Lung (tissue), 11 donors: ENCODE measurements at regions not wholly inside any gene's neighbourhood (a gene's known extent, or its start where the extent isn't known, plus 50 kb on each side); places are given as distances from the start of the nearest gene placed in this dataset.

Experiments used
- ATAC-seq: fragments of 200-7000 bp; cut with Tn5 transposase; one replicate; pipeline ENCODE4 v1.9.1; 2020; ENCODE audit warnings: moderate number of reproducible peaks; ENCODE audit not compliant: insufficient read depth, low FRiP score
- DNase-seq, 3 donors: peaks; one replicate each; pipeline ENCODE4 v3.0.0-alpha.2; 2013 to 2017
- H3K27ac ChIP-seq, 2 donors: one replicate each; pipeline ENCODE4 v1.5.1; 2013; ENCODE audit warnings: mild to moderate bottlenecking in 2 of 2, moderate library complexity in 2 of 2, control low read depth in 1 of 2, inconsistent platforms in 1 of 2, low read depth in 1 of 2, low read length in 1 of 2
- H3K27me3 ChIP-seq, 3 donors: one replicate each; pipeline ENCODE4 v1.5.1; 2013; ENCODE audit warnings: low read length in 2 of 3; ENCODE audit not compliant: control insufficient read depth in 3 of 3, insufficient read depth in 3 of 3
- H3K36me3 ChIP-seq, 4 donors: one replicate each; pipeline ENCODE4 v1.5.1; 2013; ENCODE audit warnings: low read length in 4 of 4, mild to moderate bottlenecking in 1 of 4, moderate library complexity in 1 of 4; ENCODE audit not compliant: control insufficient read depth in 4 of 4, insufficient read depth in 4 of 4
- H3K4me1 ChIP-seq, 5 donors: one replicate each; pipeline ENCODE4 v1.5.1; 2013; ENCODE audit warnings: low read length in 5 of 5, mild to moderate bottlenecking in 2 of 5, moderate library complexity in 1 of 5; ENCODE audit not compliant: control insufficient read depth in 5 of 5, insufficient read depth in 5 of 5
- H3K4me3 ChIP-seq: one replicate; pipeline ENCODE4 v1.5.1; 2013; ENCODE audit warnings: mild to moderate bottlenecking, control low read depth, moderate library complexity
- H3K9ac ChIP-seq, 2 donors: one replicate each; pipeline ENCODE4 v1.5.1; 2013; ENCODE audit warnings: low read length in 2 of 2, control low read depth in 1 of 2; ENCODE audit not compliant: insufficient read depth in 1 of 2
- H3K9me3 ChIP-seq, 4 donors: one replicate each; pipeline ENCODE4 v1.5.1; 2013; ENCODE audit warnings: low read length in 3 of 4, mild to moderate bottlenecking in 1 of 4, moderate library complexity in 1 of 4; ENCODE audit not compliant: control insufficient read depth in 4 of 4, insufficient read depth in 3 of 4
- WGBS, 2 donors: extraction: QIAGEN DNeasy Blood & Tissue Kit; methylation state at CpG; one replicate each; pipeline ENCODE4 v1.1.7; 2013; 5-methylcytosine and 5-hydroxymethylcytosine counted together
- TF ChIP-seq, protein P1 (sequence below): IDR thresholded peaks from 2 replicates; pipeline ENCODE4 v1.5.1; 2012; ENCODE audit warnings: mild to moderate bottlenecking; ENCODE audit errors: control extremely low read depth, extremely low read depth
- donor health status: control.
- donor health status: control.
- donor health status: Bipolar disorder and iron deficiency.
- donor health status: healthy.
- donor health status: DM: yes; HTN: yes; CAD: no.

DNA sequence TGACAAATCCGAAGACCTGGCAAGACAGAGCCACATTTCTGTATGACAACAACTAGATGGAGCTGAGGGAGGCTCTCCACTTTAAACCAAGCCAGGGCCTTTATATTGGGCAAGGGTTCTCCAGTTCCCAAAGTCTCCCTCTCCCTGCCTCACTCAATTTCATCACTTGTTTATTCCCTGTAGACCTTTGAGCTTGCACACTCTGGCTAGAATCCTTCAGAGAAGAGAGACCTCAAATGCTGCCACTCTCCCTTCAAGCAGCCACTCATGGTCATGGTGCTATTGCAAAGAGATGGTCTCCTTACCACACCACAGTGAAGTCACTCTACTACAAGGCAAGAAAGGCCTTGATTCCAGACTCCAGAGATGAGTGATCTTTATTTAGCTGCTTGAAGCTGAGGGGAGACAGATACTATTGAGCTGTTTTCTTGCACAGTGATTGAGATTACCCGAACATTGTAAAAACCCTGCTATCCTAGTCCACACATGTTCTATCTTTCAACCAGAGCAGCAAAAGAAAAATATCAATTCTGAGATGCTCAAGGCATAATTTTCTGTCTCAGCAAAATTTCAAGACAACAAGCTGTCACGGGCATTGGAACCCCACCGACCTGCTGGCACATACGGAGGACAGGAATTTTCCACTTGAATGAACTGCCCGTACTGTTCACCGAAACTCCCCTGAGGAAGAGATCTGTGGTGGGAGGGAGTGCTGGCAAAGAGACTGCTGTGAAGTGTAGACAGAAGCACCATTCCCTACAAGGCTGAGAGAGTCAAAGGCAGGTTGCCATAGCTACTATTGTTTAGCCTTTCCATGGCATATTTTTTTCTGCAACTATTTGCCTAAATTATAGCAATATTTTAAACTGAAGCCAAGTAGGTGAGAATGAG is 81.1 kb downstream of the CDO1 start:
- H3K4me3 ChIP-seq: no peak overlapping the region
- H3K36me3 ChIP-seq: no peaks in the 10 kb centered on the region
- H3K9me3 ChIP-seq: peaks cover 0 to 2% (median 0%) of the 10 kb centered on the region in 4 donors
- DNase-seq (peak in 2 of 3 donors; percentile 17 to 27), ATAC-seq (no peak)
- H3K4me1 ChIP-seq: peaks cover 0 to 6% (median 0%) of the 10 kb centered on the region in 5 donors
- TF ChIP-seq, protein P1, sequence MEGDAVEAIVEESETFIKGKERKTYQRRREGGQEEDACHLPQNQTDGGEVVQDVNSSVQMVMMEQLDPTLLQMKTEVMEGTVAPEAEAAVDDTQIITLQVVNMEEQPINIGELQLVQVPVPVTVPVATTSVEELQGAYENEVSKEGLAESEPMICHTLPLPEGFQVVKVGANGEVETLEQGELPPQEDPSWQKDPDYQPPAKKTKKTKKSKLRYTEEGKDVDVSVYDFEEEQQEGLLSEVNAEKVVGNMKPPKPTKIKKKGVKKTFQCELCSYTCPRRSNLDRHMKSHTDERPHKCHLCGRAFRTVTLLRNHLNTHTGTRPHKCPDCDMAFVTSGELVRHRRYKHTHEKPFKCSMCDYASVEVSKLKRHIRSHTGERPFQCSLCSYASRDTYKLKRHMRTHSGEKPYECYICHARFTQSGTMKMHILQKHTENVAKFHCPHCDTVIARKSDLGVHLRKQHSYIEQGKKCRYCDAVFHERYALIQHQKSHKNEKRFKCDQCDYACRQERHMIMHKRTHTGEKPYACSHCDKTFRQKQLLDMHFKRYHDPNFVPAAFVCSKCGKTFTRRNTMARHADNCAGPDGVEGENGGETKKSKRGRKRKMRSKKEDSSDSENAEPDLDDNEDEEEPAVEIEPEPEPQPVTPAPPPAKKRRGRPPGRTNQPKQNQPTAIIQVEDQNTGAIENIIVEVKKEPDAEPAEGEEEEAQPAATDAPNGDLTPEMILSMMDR: no peak
- no peak overlapping the region for H3K27ac ChIP-seq
- no peak overlapping the region for H3K9ac ChIP-seq
- WGBS, 2 donors: 52 to 71% methylated on average over 7 of the region's 7 CpGs
- no peaks in the 10 kb centered on the region for H3K27me3 ChIP-seq

DNA sequence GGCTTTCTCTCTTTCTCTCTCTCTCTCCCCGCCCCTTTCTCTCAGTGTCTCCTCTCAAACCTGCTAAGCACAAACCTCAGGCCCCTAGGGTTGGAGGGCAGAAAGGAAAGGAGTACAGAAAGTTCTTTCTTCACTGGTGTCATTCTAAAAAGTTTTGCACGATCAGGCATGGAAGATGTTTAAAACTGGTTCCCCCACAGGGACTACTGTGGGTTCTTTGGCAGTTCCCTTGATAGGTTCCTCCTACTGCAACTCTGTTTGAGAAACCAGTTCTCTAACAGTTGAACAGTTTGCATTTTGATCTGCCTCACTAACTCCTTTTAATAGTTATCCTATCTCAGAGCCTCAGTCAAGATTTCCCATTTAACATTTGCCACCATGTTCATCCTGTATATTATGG is 82.9 kb downstream of the CDO1 start:
- Histone ChIP-seq H3K9ac (no peak overlapping the region), H3K4me3 (no peak overlapping the region), H3K27ac (no peak overlapping the region), H3K36me3 (no peaks in the 10 kb centered on the region), H3K4me1 (peaks cover 0 to 6% (median 0%) of the 10 kb centered on the region in 5 donors), H3K27me3 (no peaks in the 10 kb centered on the region), H3K9me3 (peaks cover 0 to 4% (median 0%) of the 10 kb centered on the region in 4 donors)
- DNase-seq (no peak), ATAC-seq (no peak)
- TF ChIP-seq, protein P1: no peak
- WGBS, 2 donors: 61 to 78% methylated on average over 2 of the region's 2 CpGs

DNA sequence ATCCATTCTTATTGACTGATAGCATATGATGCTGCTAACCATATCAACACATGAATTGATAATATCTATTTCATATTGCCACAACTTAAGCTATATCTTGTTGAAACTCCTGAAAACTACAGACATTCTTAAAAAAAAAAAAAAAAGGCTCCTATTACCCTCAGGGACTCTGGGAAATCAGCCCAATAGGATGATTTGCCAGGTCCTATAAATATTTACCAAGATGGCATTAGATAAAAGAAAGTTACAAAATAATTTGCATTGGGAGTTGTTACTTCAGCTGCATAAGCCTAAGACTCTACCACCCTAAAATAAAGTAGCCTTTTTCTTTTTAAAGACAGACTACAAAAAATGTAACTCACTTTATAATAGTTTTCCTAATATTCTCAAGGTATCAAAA is 84.4 kb downstream of the CDO1 start:
- Histone ChIP-seq H3K36me3 (no peaks in the 10 kb centered on the region), H3K4me3 (no peak overlapping the region), H3K27ac (no peak overlapping the region), H3K4me1 (peaks cover 0 to 6% (median 0%) of the 10 kb centered on the region in 5 donors), H3K9me3 (peaks cover 0 to 4% (median 1%) of the 10 kb centered on the region in 4 donors), H3K9ac (no peak overlapping the region), H3K27me3 (no peaks in the 10 kb centered on the region)
- ATAC-seq: no peak
- DNase-seq: peak in 2 of 3 donors; percentile 25 to 33
- TF ChIP-seq, protein P1: no peak
